H9 (cell line): ENCODE measurements at regions not wholly inside any gene's neighbourhood (a gene's known extent, or its start where the extent isn't known, plus 50 kb on each side); places are given as distances from the start of the nearest gene placed in this dataset.

ENCODE experiments used
- DNase-seq: peaks from one replicate; pipeline ENCODE4 v3.0.0-alpha.2; 2017
- H2AFZ ChIP-seq: one replicate; pipeline ENCODE4 v1.6.1; 2013; ENCODE audit warnings: mild to moderate bottlenecking, low read length, control low read depth, moderate library complexity
- H2AK5ac ChIP-seq: 2 replicates; pipeline ENCODE4 v1.6.1; 2013; ENCODE audit warnings: low read length, control low read depth, mixed read lengths; ENCODE audit not compliant: insufficient read length
- H2BK120ac ChIP-seq: one replicate; pipeline ENCODE4 v1.6.1; 2013; ENCODE audit warnings: low read depth, mild to moderate bottlenecking, low read length, control low read depth, inconsistent platforms; ENCODE audit not compliant: poor library complexity, severe bottlenecking
- H2BK12ac ChIP-seq: 2 replicates; pipeline ENCODE4 v1.6.1; 2013; ENCODE audit warnings: low read length, control low read depth, mixed read lengths, low read depth; ENCODE audit not compliant: insufficient read length
- H2BK15ac ChIP-seq: 2 replicates; pipeline ENCODE4 v1.6.1; 2013; ENCODE audit warnings: low read depth, low read length, control low read depth
- H2BK20ac ChIP-seq: one replicate; pipeline ENCODE4 v1.6.1; 2013; ENCODE audit warnings: low read depth, mild to moderate bottlenecking, low read length, control low read depth, inconsistent platforms; ENCODE audit not compliant: poor library complexity, severe bottlenecking
- H2BK5ac ChIP-seq: 2 replicates; pipeline ENCODE4 v1.6.1; 2013; ENCODE audit warnings: low read length, control low read depth, mixed read lengths; ENCODE audit not compliant: insufficient read length
- H3K14ac ChIP-seq: 2 replicates; pipeline ENCODE4 v1.6.1; 2013; ENCODE audit warnings: low read length, control low read depth; ENCODE audit not compliant: insufficient read depth
- H3K18ac ChIP-seq: 2 replicates; pipeline ENCODE4 v1.6.1; 2013; ENCODE audit warnings: low read depth, mild to moderate bottlenecking, mixed read lengths, low read length, control low read depth; ENCODE audit not compliant: insufficient read length
- H3K23ac ChIP-seq: 2 replicates; pipeline ENCODE4 v1.6.1; 2013; ENCODE audit warnings: low read length, control low read depth, mixed read lengths, low read depth; ENCODE audit not compliant: insufficient read length
- H3K23me2 ChIP-seq: 2 replicates; pipeline ENCODE4 v1.6.1; 2013; ENCODE audit warnings: low read depth, mild to moderate bottlenecking, mixed read lengths, low read length, control low read depth; ENCODE audit not compliant: insufficient read length, poor library complexity, severe bottlenecking
- H3K27ac ChIP-seq: 2 replicates; pipeline ENCODE4 v1.5.1; 2013; ENCODE audit warnings: low read length, control low read depth, mixed read lengths, low read depth; ENCODE audit not compliant: insufficient read length
- H3K27me3 ChIP-seq: 2 replicates; pipeline ENCODE4 v1.6.1; 2013; ENCODE audit warnings: low read length, control low read depth, inconsistent platforms; ENCODE audit not compliant: insufficient read depth
- H3K4ac ChIP-seq: 2 replicates; pipeline ENCODE4 v1.6.1; 2013; ENCODE audit warnings: low read depth, mild to moderate bottlenecking, control low read depth, inconsistent platforms, low read length, moderate library complexity
- H3K4me1 ChIP-seq: 2 replicates; pipeline ENCODE4 v1.6.1; 2013; ENCODE audit warnings: low read length, control low read depth, inconsistent platforms; ENCODE audit not compliant: insufficient read depth
- H3K4me2 ChIP-seq: 2 replicates; pipeline ENCODE4 v1.6.1; 2013; ENCODE audit warnings: low read length, control low read depth, mixed read lengths; ENCODE audit not compliant: insufficient read length, insufficient read depth
- H3K56ac ChIP-seq: 2 replicates; pipeline ENCODE4 v1.6.1; 2013; ENCODE audit warnings: low read depth, mild to moderate bottlenecking, mixed read lengths, low read length, control low read depth; ENCODE audit not compliant: insufficient read length
- H3K79me1 ChIP-seq: 2 replicates; pipeline ENCODE4 v1.6.1; 2013; ENCODE audit warnings: low read depth, mild to moderate bottlenecking, moderate library complexity, low read length, control low read depth, inconsistent platforms; ENCODE audit not compliant: insufficient read depth, poor library complexity, severe bottlenecking
- H3K79me2 ChIP-seq: 2 replicates; pipeline ENCODE4 v1.6.1; 2013; ENCODE audit warnings: low read length, control low read depth, inconsistent platforms; ENCODE audit not compliant: insufficient read depth
- H3K9ac ChIP-seq: 2 replicates; pipeline ENCODE4 v1.6.1; 2013; ENCODE audit warnings: low read length, control low read depth, mixed read lengths; ENCODE audit not compliant: insufficient read length; ENCODE audit errors: extremely low read depth
- H3K9me3 ChIP-seq: one replicate; pipeline ENCODE4 v1.6.1; 2013; ENCODE audit warnings: low read depth, low read length, inconsistent platforms; ENCODE audit not compliant: control insufficient read depth
- H3T11ph ChIP-seq: one replicate; pipeline ENCODE4 v1.6.1; 2013; ENCODE audit warnings: mild to moderate bottlenecking, low read length, control low read depth, inconsistent platforms
- H4K20me1 ChIP-seq: one replicate; pipeline ENCODE4 v1.6.1; 2013; ENCODE audit not compliant: control insufficient read depth, insufficient read length, insufficient read depth
- H4K5ac ChIP-seq: 2 replicates; pipeline ENCODE4 v1.6.1; 2013; ENCODE audit warnings: low read depth, mild to moderate bottlenecking, mixed read lengths, low read length, control low read depth; ENCODE audit not compliant: insufficient read length
- H4K8ac ChIP-seq: replicated peaks from 2 replicates; pipeline ENCODE4 v1.6.1; 2013; ENCODE audit warnings: low read length, control low read depth, mixed read lengths, low read depth; ENCODE audit not compliant: insufficient read length
- H4K91ac ChIP-seq: 2 replicates; pipeline ENCODE4 v1.6.1; 2013; ENCODE audit warnings: low read depth, mild to moderate bottlenecking, moderate library complexity, mixed read lengths, low read length, control low read depth; ENCODE audit not compliant: insufficient read length
- H3K27ac Mint-ChIP-seq, 3 experiments: 2 replicates in 2 of 3; 3 replicates in 1 of 3; pipeline ENCODE4 v1.8.0; 2020 to 2021; ENCODE audit warnings: mixed read lengths in 3 of 3, mild to moderate bottlenecking in 1 of 3, moderate library complexity in 1 of 3
- H3K27me3 Mint-ChIP-seq: 2 replicates; pipeline ENCODE4 v1.8.0; 2021; ENCODE audit warnings: low read depth, mild to moderate bottlenecking, moderate library complexity, mixed read lengths
- H3K36me3 Mint-ChIP-seq, 3 experiments: 2 replicates in 2 of 3; 3 replicates in 1 of 3; pipeline ENCODE4 v1.8.0; 2020 to 2021; ENCODE audit warnings: low read depth in 3 of 3, mixed read lengths in 3 of 3; ENCODE audit not compliant: insufficient read depth in 1 of 3
- H3K4me1 Mint-ChIP-seq, 2 experiments: 2 replicates each; pipeline ENCODE4 v1.8.0; 2020; ENCODE audit warnings: mixed read lengths in 2 of 2
- H3K4me3 Mint-ChIP-seq, 2 experiments: 2 replicates in 1 of 2; 3 replicates in 1 of 2; pipeline ENCODE4 v1.8.0; 2020 to 2021; ENCODE audit warnings: mild to moderate bottlenecking in 2 of 2, mixed read lengths in 2 of 2, moderate library complexity in 1 of 2
- H3K9me3 Mint-ChIP-seq, 2 experiments: 2 replicates in 1 of 2; 3 replicates in 1 of 2; pipeline ENCODE4 v1.8.0; 2020; ENCODE audit warnings: mild to moderate bottlenecking in 2 of 2, mixed read lengths in 2 of 2, moderate library complexity in 1 of 2
- CTCF ChIP-seq: fragments of 200-600 bp; sonication (generic); conservative IDR thresholded peaks from 3 replicates; pipeline ENCODE4 v1.8.0; 2021; ENCODE audit warnings: antibody characterized with exemption, mild to moderate bottlenecking
- WGBS: extraction: QIAGEN DNeasy Blood & Tissue Kit; methylation state at CpG from one replicate; pipeline ENCODE4 v1.1.7; 2013; ENCODE audit warnings: missing lambda C conversion rate, low lambda C conversion rate, mixed read lengths; ENCODE audit not compliant: insufficient read length; ENCODE audit errors: extremely low coverage; 5-methylcytosine and 5-hydroxymethylcytosine counted together

- Histone ChIP-seq H3K9me3 (no peaks in the 10 kb centered on the region), H3K9ac (no peak overlapping the region), H3K23ac (no peak overlapping the region), H2BK20ac (no peak overlapping the region), H2AFZ (no peak overlapping the region), H4K20me1 (no peaks in the 10 kb centered on the region), H3K79me2 (no peaks in the 10 kb centered on the region), H4K8ac (no peak overlapping the region), H3K79me1 (no peaks in the 10 kb centered on the region), H2BK15ac (no peak overlapping the region), H3K27ac (no peak overlapping the region), H3K23me2 (no peaks in the 10 kb centered on the region), H4K91ac (no peak overlapping the region), H3K18ac (no peak overlapping the region), H3K56ac (no peak overlapping the region), H2BK5ac (no peak overlapping the region), H3K4ac (no peak overlapping the region), H3K4me1 (no peaks in the 10 kb centered on the region), H2BK12ac (no peak overlapping the region), H4K5ac (no peak overlapping the region), H3K27me3 (no peaks in the 10 kb centered on the region), H3K4me2 (no peak overlapping the region), H2BK120ac (no peak overlapping the region), H2AK5ac (no peak overlapping the region), H3K14ac (no peak overlapping the region), H3T11ph (no peak overlapping the region)
- peaks cover 3 to 6% (median 4%) of the 10 kb centered on the region in 3 experiments; a peak in 3 of 7 replicates for H3K36me3 Mint-ChIP-seq
- no peaks in the 10 kb centered on the region for H3K27me3 Mint-ChIP-seq
- no peak overlapping the region for H3K4me3 Mint-ChIP-seq
- no CpG with 5 or more reads among the region's 1 CpG for WGBS
- DNase-seq = no peak
- no peak overlapping the region for H3K27ac Mint-ChIP-seq
- H3K9me3 Mint-ChIP-seq = peaks cover 4 to 10% of the 10 kb centered on the region in 2 experiments; a peak in 4 of 5 replicates
- no peak for TF ChIP-seq CTCF
- H3K4me1 Mint-ChIP-seq = no peaks in the 10 kb centered on the region
Measured at GRCh38 chr6:113170454-113170853, 686.7 kb upstream of the MARCKS start.
